ENCODE measurements at regions not wholly inside any gene's neighbourhood (a gene's known extent, or its start where the extent isn't known, plus 50 kb on each side); places are given as distances from the start of the nearest gene placed in this dataset.
A peak's percentile ranks its signal among the peaks of the same experiment; 100 is the strongest.

DNA sequence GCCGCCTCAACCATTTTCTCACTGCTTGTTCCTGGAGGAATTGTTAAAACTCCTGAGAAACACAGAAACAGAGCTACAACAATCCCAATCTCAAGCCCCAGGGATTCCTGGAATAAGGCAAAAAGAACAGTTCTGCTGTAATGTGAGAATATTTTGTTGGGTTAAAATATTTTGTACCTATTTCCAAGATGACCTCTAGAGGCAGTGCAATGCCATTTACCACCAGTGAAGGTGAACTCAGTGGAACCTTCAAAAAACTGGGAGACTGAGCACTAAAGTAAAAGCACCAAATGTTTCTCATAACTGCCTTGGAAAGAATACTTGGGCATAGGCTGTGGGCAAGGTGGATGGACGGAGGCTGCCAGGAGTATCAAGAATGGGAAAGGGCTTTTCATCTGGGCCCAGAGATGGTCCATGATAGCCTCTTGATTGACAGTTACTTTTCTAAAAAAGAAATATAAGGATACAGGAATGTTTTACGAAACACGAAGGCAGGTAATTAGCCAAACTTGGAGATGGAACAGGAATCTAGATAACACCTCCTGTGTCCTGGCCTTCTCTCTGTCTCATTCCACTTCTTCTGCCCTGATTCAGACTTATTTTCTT lies 334.0 kb upstream of the FLRT2 start:
- TF ChIP-seq, protein P1, sequence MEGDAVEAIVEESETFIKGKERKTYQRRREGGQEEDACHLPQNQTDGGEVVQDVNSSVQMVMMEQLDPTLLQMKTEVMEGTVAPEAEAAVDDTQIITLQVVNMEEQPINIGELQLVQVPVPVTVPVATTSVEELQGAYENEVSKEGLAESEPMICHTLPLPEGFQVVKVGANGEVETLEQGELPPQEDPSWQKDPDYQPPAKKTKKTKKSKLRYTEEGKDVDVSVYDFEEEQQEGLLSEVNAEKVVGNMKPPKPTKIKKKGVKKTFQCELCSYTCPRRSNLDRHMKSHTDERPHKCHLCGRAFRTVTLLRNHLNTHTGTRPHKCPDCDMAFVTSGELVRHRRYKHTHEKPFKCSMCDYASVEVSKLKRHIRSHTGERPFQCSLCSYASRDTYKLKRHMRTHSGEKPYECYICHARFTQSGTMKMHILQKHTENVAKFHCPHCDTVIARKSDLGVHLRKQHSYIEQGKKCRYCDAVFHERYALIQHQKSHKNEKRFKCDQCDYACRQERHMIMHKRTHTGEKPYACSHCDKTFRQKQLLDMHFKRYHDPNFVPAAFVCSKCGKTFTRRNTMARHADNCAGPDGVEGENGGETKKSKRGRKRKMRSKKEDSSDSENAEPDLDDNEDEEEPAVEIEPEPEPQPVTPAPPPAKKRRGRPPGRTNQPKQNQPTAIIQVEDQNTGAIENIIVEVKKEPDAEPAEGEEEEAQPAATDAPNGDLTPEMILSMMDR (conservative IDR thresholded peaks at IDR 0.05; ENCODE audit: low read length), result peak; percentile 75
- TF ChIP-seq EZH2phosphoT487 (IDR thresholded peaks at IDR 0.05; ENCODE audit: borderline replicate concordance, low read depth, low read length), result no peak

Measured in OCI-LY7 (cell line).